Activated T-cell treated with anti-CD3 and anti-CD28 coated beads, Interleukin-2, amount 50 U/mL, for 72 hours (primary cell): ENCODE measurements at regions not wholly inside any gene's neighbourhood (a gene's known extent, or its start where the extent isn't known, plus 50 kb on each side); places are given as distances from the start of the nearest gene placed in this dataset.

Source experiments
- ATAC-seq, 2 donors: fragments of 150-1000 bp; cut with Tn5 transposase; replicated peaks in 1 of 2; 2 replicates each; pipeline ENCODE4 v1.10.0; 2021; ENCODE audit warnings: moderate library complexity in 2 of 2, mild to moderate bottlenecking in 1 of 2
- DNase-seq, 2 donors: peaks; one replicate each; pipeline ENCODE4 v3.0.0; 2021 to 2022; ENCODE audit warnings: mixed read lengths in 1 of 2
- H3K27ac Mint-ChIP-seq: one replicate; pipeline ENCODE4 v1.8.0; 2022; ENCODE audit warnings: mild to moderate bottlenecking, moderate library complexity, mixed read lengths
- H3K27me3 Mint-ChIP-seq: one replicate; pipeline ENCODE4 v1.8.0; 2022; ENCODE audit warnings: low read depth, mixed read lengths
- H3K36me3 Mint-ChIP-seq, 2 donors: one replicate each; pipeline ENCODE4 v1.8.0; 2022; ENCODE audit warnings: mixed read lengths in 2 of 2, mild to moderate bottlenecking in 1 of 2; ENCODE audit not compliant: insufficient read depth in 2 of 2
- H3K4me1 Mint-ChIP-seq: one replicate; pipeline ENCODE4 v1.8.0; 2022; ENCODE audit warnings: low read depth, mixed read lengths
- H3K4me3 Mint-ChIP-seq, 2 donors: one replicate each; pipeline ENCODE4 v1.8.0; 2022; ENCODE audit warnings: mild to moderate bottlenecking in 2 of 2, mixed read lengths in 2 of 2, moderate library complexity in 2 of 2
- H3K9me3 Mint-ChIP-seq, 2 donors: one replicate each; pipeline ENCODE4 v1.8.0; 2022; ENCODE audit warnings: mixed read lengths in 2 of 2

- Mint-ChIP-seq H3K9me3 (peaks cover 0 to 9% of the 10 kb centered on the region in 2 donors), H3K36me3 (peaks cover 0 to 1% of the 10 kb centered on the region in 2 donors), H3K27ac (no peak overlapping the region), H3K4me1 (no peaks in the 10 kb centered on the region), H3K4me3 (no peak overlapping the region), H3K27me3 (no peaks in the 10 kb centered on the region)
- DNase-seq (no peak), ATAC-seq (no peak)
These were observed 1570.6 kb downstream of the BRINP3 start for GRCh38 chr1:188906921-188907641.

GRCh38 chr1:188930382-188930781 is 1547.3 kb downstream of the BRINP3 start:
- Mint-ChIP-seq H3K4me3 (no peak overlapping the region), H3K27ac (no peak overlapping the region), H3K4me1 (no peaks in the 10 kb centered on the region), H3K36me3 (no peaks in the 10 kb centered on the region), H3K9me3 (peaks cover 4 to 7% of the 10 kb centered on the region in 2 donors), H3K27me3 (no peaks in the 10 kb centered on the region)
- ATAC-seq (no peak), DNase-seq (no peak)

- no peak overlapping the region for H3K27ac Mint-ChIP-seq
- H3K4me1 Mint-ChIP-seq = no peaks in the 10 kb centered on the region
- DNase-seq (no peak), ATAC-seq (no peak)
- H3K36me3 Mint-ChIP-seq = no peaks in the 10 kb centered on the region
- no peaks in the 10 kb centered on the region for H3K27me3 Mint-ChIP-seq
- H3K4me3 Mint-ChIP-seq = no peak overlapping the region
- H3K9me3 Mint-ChIP-seq = peaks cover 4 to 9% of the 10 kb centered on the region in 2 donors
These were observed 1546.2 kb downstream of the BRINP3 start for GRCh38 chr1:188931506-188931905.

GRCh38 chr1:188937965-188938551 is 1539.6 kb downstream of the BRINP3 start:
- DNase-seq (no peak), ATAC-seq (no peak)
- Mint-ChIP-seq H3K9me3 (peaks cover 0 to 2% of the 10 kb centered on the region in 2 donors), H3K27me3 (no peaks in the 10 kb centered on the region), H3K4me3 (no peak overlapping the region), H3K27ac (no peak overlapping the region), H3K36me3 (no peaks in the 10 kb centered on the region), H3K4me1 (no peaks in the 10 kb centered on the region)

- Mint-ChIP-seq H3K9me3 (peaks cover 0 to 1% of the 10 kb centered on the region in 2 donors), H3K36me3 (no peaks in the 10 kb centered on the region), H3K4me1 (no peaks in the 10 kb centered on the region), H3K4me3 (no peak overlapping the region), H3K27ac (no peak overlapping the region), H3K27me3 (no peaks in the 10 kb centered on the region)
- DNase-seq = no peak
- ATAC-seq = no peak
These were observed 1535.7 kb downstream of the BRINP3 start for GRCh38 chr1:188941986-188942385.

GRCh38 chr1:188949701-188950100 is 1528.0 kb downstream of the BRINP3 start:
- Mint-ChIP-seq H3K9me3 (peaks cover under 1 to 4% of the 10 kb centered on the region in 2 donors), H3K4me1 (no peaks in the 10 kb centered on the region), H3K36me3 (no peaks in the 10 kb centered on the region), H3K27me3 (no peaks in the 10 kb centered on the region), H3K27ac (no peak overlapping the region), H3K4me3 (no peak overlapping the region)
- ATAC-seq (no peak), DNase-seq (no peak)

- DNase-seq = no peak
- no peak for ATAC-seq
- Mint-ChIP-seq H3K4me1 (no peaks in the 10 kb centered on the region), H3K27me3 (no peaks in the 10 kb centered on the region), H3K9me3 (peaks cover 10 to 12% of the 10 kb centered on the region in 2 donors), H3K27ac (no peak overlapping the region), H3K36me3 (peaks cover 0 to 2% of the 10 kb centered on the region in 2 donors), H3K4me3 (no peak overlapping the region)
These were observed 1519.1 kb downstream of the BRINP3 start for GRCh38 chr1:188958461-188959115.

- Mint-ChIP-seq H3K4me3 (no peak overlapping the region), H3K9me3 (peaks cover 6 to 10% of the 10 kb centered on the region in 2 donors), H3K36me3 (peaks cover 0 to 4% of the 10 kb centered on the region in 2 donors), H3K4me1 (no peaks in the 10 kb centered on the region), H3K27me3 (no peaks in the 10 kb centered on the region), H3K27ac (no peak overlapping the region)
- DNase-seq (no peak), ATAC-seq (no peak)
These were observed 1490.8 kb downstream of the BRINP3 start for GRCh38 chr1:188986745-188987417.

GRCh38 chr1:188988589-188988988 is 1489.1 kb downstream of the BRINP3 start:
- Mint-ChIP-seq H3K4me3 (no peak overlapping the region), H3K27ac (no peak overlapping the region), H3K27me3 (no peaks in the 10 kb centered on the region), H3K36me3 (peaks cover 0 to 1% of the 10 kb centered on the region in 2 donors), H3K4me1 (no peaks in the 10 kb centered on the region), H3K9me3 (peaks cover 4 to 8% of the 10 kb centered on the region in 2 donors)
- DNase-seq = no peak
- no peak for ATAC-seq

- Mint-ChIP-seq H3K27me3 (no peaks in the 10 kb centered on the region), H3K9me3 (peaks cover 3 to 7% of the 10 kb centered on the region in 2 donors), H3K4me1 (no peaks in the 10 kb centered on the region), H3K27ac (no peak overlapping the region), H3K4me3 (no peak overlapping the region), H3K36me3 (no peaks in the 10 kb centered on the region)
- DNase-seq (no peak), ATAC-seq (no peak)
These were observed 1486.3 kb downstream of the BRINP3 start for GRCh38 chr1:188991221-188991930.

- Mint-ChIP-seq H3K27me3 (no peaks in the 10 kb centered on the region), H3K4me1 (no peaks in the 10 kb centered on the region)
These were observed 1469.8 kb downstream of the BRINP3 start for GRCh38 chr1:189007824-189008223.

GRCh38 chr1:189021577-189021976 is 1456.1 kb downstream of the BRINP3 start:
- no peak overlapping the region for H3K27ac Mint-ChIP-seq
- no peak overlapping the region for H3K4me3 Mint-ChIP-seq
- ATAC-seq (no peak), DNase-seq (no peak)
- H3K36me3 Mint-ChIP-seq = peaks cover 2 to 4% of the 10 kb centered on the region in 2 donors
- no peaks in the 10 kb centered on the region for H3K27me3 Mint-ChIP-seq
- H3K9me3 Mint-ChIP-seq = peaks cover 14 to 21% of the 10 kb centered on the region in 2 donors
- H3K4me1 Mint-ChIP-seq = no peaks in the 10 kb centered on the region

More at GRCh38 chr1:189007824-189008223, 1469.8 kb downstream of the BRINP3 start:
- Mint-ChIP-seq H3K9me3 (peaks cover 2 to 5% of the 10 kb centered on the region in 2 donors), H3K36me3 (no peaks in the 10 kb centered on the region), H3K27ac (no peak overlapping the region), H3K4me3 (no peak overlapping the region)
- no peak for DNase-seq
- no peak for ATAC-seq
